ENCODE measurements at regions not wholly inside any gene's neighbourhood (a gene's known extent, or its start where the extent isn't known, plus 50 kb on each side); places are given as distances from the start of the nearest gene placed in this dataset.

- TF ChIP-seq CTCF (IDR thresholded peaks at IDR 0.05; ENCODE audit: borderline replicate concordance, extremely low read depth, low read length, poor library complexity, severe bottlenecking) (no peak), EZH2 (IDR thresholded peaks at IDR 0.05; ENCODE audit: borderline replicate concordance, low read depth, low read length, severe bottlenecking) (no peak)
Observed at GRCh38 chr14:58981840-58982239, 206.6 kb upstream of the DAAM1 start.

Measured in DND-41 (cell line).